Spleen (tissue), 7 donors: ENCODE measurements at regions not wholly inside any gene's neighbourhood (a gene's known extent, or its start where the extent isn't known, plus 50 kb on each side); places are given as distances from the start of the nearest gene placed in this dataset.

Source experiments
- CTCF ChIP-seq, 11 experiments: fragments of 200-600 bp in 7 of 11; fragments of 450-650 bp in 4 of 11; sonication (generic) in 4 of 11; IDR thresholded peaks in 8 of 11; conservative IDR thresholded peaks in 3 of 11; 1 replicate in 7 of 11; 2 replicates in 4 of 11; pipeline versions ENCODE4 v1.4.0 to v1.8.0; 2016 to 2021; ENCODE audit warnings: antibody characterized with exemption in 11 of 11, inconsistent platforms in 4 of 11, mild to moderate bottlenecking in 1 of 11
- POLR2A ChIP-seq, 3 donors: fragments of 450-650 bp; IDR thresholded peaks; one replicate each; pipeline ENCODE4 v1.5.1; 2017; ENCODE audit warnings: antibody characterized with exemption in 3 of 3, mild to moderate bottlenecking in 1 of 3
- POLR2AphosphoS5 ChIP-seq, 3 donors: sonication (generic); formaldehyde crosslinking; IDR thresholded peaks; one replicate each; pipeline ENCODE4 v1.5.1; 2017; ENCODE audit warnings: antibody characterized with exemption in 3 of 3
- donor health status: DM: no; HTN: no; CAD: no; lungs with moderate emphysema.
- donor health status: DM: no; HTN: no; CAD: no.
- donor health status: DM: no; HTN: no; CAD: no.

GRCh38 chr1:72938408-72938807 lies 656.1 kb upstream of the NEGR1 start:
- TF ChIP-seq CTCF (IDR thresholded peaks at IDR 0.05 in 8 of 11, conservative IDR thresholded peaks at IDR 0.05 in 3 of 11) (no peak), POLR2A (IDR thresholded peaks at IDR 0.05) (no peak), POLR2AphosphoS5 (IDR thresholded peaks at IDR 0.05) (no peak)
